ENCODE measurements at regions not wholly inside any gene's neighbourhood (a gene's known extent, or its start where the extent isn't known, plus 50 kb on each side); places are given as distances from the start of the nearest gene placed in this dataset.

GRCh38 chr6:92538275-92538674 is 881.1 kb downstream of the EPHA7 start:
- intact Hi-C loops (cut with DNase I; ENCODE audit: low total_unique reads), result no loop called here
- Histone ChIP-seq H3K9me3 (no peaks in the 10 kb centered on the region), H3K4me3 (no peak overlapping the region), H3K27me3 (no peaks in the 10 kb centered on the region), H3K36me3 (no peaks in the 10 kb centered on the region), H3K4me1 (no peaks in the 10 kb centered on the region), H3K27ac (no peak overlapping the region)
- no peak for TF ChIP-seq POLR2A (IDR thresholded peaks at IDR 0.05)
- TF ChIP-seq POLR2AphosphoS5 (IDR thresholded peaks at IDR 0.05), result no peak
- no peak for DNase-seq (ENCODE audit: low spot score in 2 of 2)

- Histone ChIP-seq H3K36me3 (no peaks in the 10 kb centered on the region), H3K4me3 (no peak overlapping the region), H3K9me3 (no peaks in the 10 kb centered on the region), H3K4me1 (no peaks in the 10 kb centered on the region), H3K27ac (no peak overlapping the region), H3K27me3 (no peaks in the 10 kb centered on the region)
- TF ChIP-seq CTCF (IDR thresholded peaks at IDR 0.05) (no peak), POLR2A (IDR thresholded peaks at IDR 0.05) (no peak), POLR2AphosphoS5 (IDR thresholded peaks at IDR 0.05) (no peak)
- no peak for DNase-seq (ENCODE audit: low spot score in 2 of 2)
- intact Hi-C loops (cut with DNase I; ENCODE audit: low total_unique reads), result no loop called here
Observed at GRCh38 chr6:92534109-92534508, 885.2 kb downstream of the EPHA7 start.

GRCh38 chr6:92522589-92522988 is 896.8 kb downstream of the EPHA7 start:
- H3K27ac ChIP-seq, result no peak overlapping the region
- intact Hi-C loops (cut with DNase I; ENCODE audit: low total_unique reads), result no loop called here
- no peak for TF ChIP-seq POLR2AphosphoS5 (IDR thresholded peaks at IDR 0.05)
- TF ChIP-seq POLR2A (IDR thresholded peaks at IDR 0.05), result no peak
- no peak for TF ChIP-seq CTCF (IDR thresholded peaks at IDR 0.05)
- no peak overlapping the region for H3K4me3 ChIP-seq
- no peaks in the 10 kb centered on the region for H3K4me1 ChIP-seq
- H3K9me3 ChIP-seq, result peaks cover 3 to 6% of the 10 kb centered on the region in 2 donors
- no peak for DNase-seq (ENCODE audit: low spot score in 2 of 2)
- no peaks in the 10 kb centered on the region for H3K27me3 ChIP-seq
- H3K36me3 ChIP-seq, result peaks cover 1% of the 10 kb centered on the region

- intact Hi-C loops (cut with DNase I; ENCODE audit: low total_unique reads), result no loop called here
Observed at GRCh38 chr6:92521553-92521952, 897.8 kb downstream of the EPHA7 start.

GRCh38 chr6:92510137-92510536 is 909.2 kb downstream of the EPHA7 start:
- Histone ChIP-seq H3K4me3 (no peak overlapping the region), H3K27me3 (no peaks in the 10 kb centered on the region), H3K4me1 (no peaks in the 10 kb centered on the region), H3K36me3 (no peaks in the 10 kb centered on the region), H3K9me3 (peaks cover 3 to 17% of the 10 kb centered on the region in 2 donors), H3K27ac (no peak overlapping the region)
- TF ChIP-seq POLR2A (IDR thresholded peaks at IDR 0.05), result no peak
- no peak for TF ChIP-seq POLR2AphosphoS5 (IDR thresholded peaks at IDR 0.05)
- no peak for TF ChIP-seq CTCF (IDR thresholded peaks at IDR 0.05)
- DNase-seq (ENCODE audit: low spot score in 2 of 2), result no peak
- intact Hi-C loops (cut with DNase I; ENCODE audit: low total_unique reads), result no loop called here

More at GRCh38 chr6:92521553-92521952, 897.8 kb downstream of the EPHA7 start:
- DNase-seq (ENCODE audit: low spot score in 2 of 2), result no peak
- peaks cover 3 to 6% of the 10 kb centered on the region in 2 donors for H3K9me3 ChIP-seq
- no peaks in the 10 kb centered on the region for H3K4me1 ChIP-seq
- no peak for TF ChIP-seq CTCF (IDR thresholded peaks at IDR 0.05)
- H3K27me3 ChIP-seq, result no peaks in the 10 kb centered on the region
- no peak overlapping the region for H3K4me3 ChIP-seq
- H3K36me3 ChIP-seq, result no peaks in the 10 kb centered on the region
- H3K27ac ChIP-seq, result no peak overlapping the region

GRCh38 chr6:92507552-92507951 is 911.8 kb downstream of the EPHA7 start:
- Histone ChIP-seq H3K4me1 (no peaks in the 10 kb centered on the region), H3K9me3 (peaks cover 3 to 12% of the 10 kb centered on the region in 2 donors), H3K27ac (no peak overlapping the region), H3K36me3 (no peaks in the 10 kb centered on the region), H3K4me3 (no peak overlapping the region), H3K27me3 (no peaks in the 10 kb centered on the region)
- intact Hi-C loops (cut with DNase I; ENCODE audit: low total_unique reads), result no loop called here
- DNase-seq (ENCODE audit: low spot score in 2 of 2), result no peak
- TF ChIP-seq POLR2A (IDR thresholded peaks at IDR 0.05), result no peak
- no peak for TF ChIP-seq CTCF (IDR thresholded peaks at IDR 0.05)
- no peak for TF ChIP-seq POLR2AphosphoS5 (IDR thresholded peaks at IDR 0.05)

Measured in breast epithelium (tissue), 4 donors.